ENCODE measurements at regions not wholly inside any gene's neighbourhood (a gene's known extent, or its start where the extent isn't known, plus 50 kb on each side); places are given as distances from the start of the nearest gene placed in this dataset.
"Not testable (repeated sequence)": the region's sequence is repeated elsewhere in the genome, so short reads cannot be mapped to it uniquely, and the experiment has no call there.

DNA sequence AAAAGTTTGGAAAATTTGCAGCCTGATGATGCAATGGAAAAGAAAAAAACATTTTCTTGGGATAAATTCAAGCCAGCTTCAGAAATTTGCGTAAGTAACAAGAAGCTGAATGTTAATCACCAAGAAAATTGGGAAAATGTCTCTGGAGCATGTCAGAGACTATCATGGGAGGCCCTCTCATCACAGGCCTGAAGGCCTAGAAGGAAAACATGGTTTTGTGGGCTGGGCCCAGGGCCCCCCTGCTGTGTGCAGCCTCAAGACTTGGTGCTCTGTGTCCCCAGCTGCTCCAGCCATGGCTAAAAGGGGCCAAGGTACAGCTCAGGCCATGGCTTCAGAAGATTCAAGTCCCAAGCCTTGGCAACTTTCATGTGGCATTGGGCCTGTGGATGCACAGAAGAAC, 1049.8 kb upstream of the GRIA3 start (continued):
- TF ChIP-seq, protein P1, sequence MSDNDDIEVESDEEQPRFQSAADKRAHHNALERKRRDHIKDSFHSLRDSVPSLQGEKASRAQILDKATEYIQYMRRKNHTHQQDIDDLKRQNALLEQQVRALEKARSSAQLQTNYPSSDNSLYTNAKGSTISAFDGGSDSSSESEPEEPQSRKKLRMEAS (IDR thresholded peaks at IDR 0.05) = no peak
- no peak for TF ChIP-seq JUN (IDR thresholded peaks at IDR 0.05)
- no peak for TF ChIP-seq EP300 (IDR thresholded peaks at IDR 0.05)
- TF ChIP-seq HEYL (CRISPR knock-in tag; IDR thresholded peaks at IDR 0.05) = no peak
- no peak for TF ChIP-seq HOXB5 (CRISPR knock-in tag; IDR thresholded peaks at IDR 0.05)
- no peak for TF ChIP-seq GATA3 (IDR thresholded peaks at IDR 0.05; ENCODE audit: borderline replicate concordance)

DNA sequence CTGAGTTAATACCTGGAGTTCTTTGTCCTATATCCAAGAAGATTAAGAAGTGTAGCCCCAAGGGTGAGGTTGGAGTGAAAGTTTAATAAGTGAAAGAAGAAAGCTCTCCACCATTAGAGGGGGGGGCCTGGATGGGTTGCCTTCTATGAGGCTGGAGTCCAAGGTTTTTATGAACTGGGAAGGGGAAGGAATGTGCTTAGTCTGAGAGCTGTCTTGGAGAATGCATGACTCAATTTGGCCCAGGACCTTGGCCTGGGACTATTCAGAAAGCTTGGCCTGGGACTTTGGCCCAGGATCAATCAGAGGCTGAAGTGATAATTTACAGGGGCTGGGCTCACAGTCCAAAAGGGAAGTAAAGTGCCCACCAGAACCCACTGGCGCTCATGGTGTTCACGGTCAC, 1049.0 kb upstream of the GRIA3 start:
- H3K4me3 ChIP-seq = no peak overlapping the region
- no peak overlapping the region for H3K27ac ChIP-seq
- H3K9me3 ChIP-seq = no peaks in the 10 kb centered on the region
- CTCF ChIA-PET = no interaction called here
- POLR2A ChIA-PET = no interaction called here
- no peak overlapping the region for H3K4me2 ChIP-seq
- DNase-seq (ENCODE audit: low read depth in 1 of 2, low spot score in 1 of 2) (no peak), FAIRE-seq (no peak), ATAC-seq (no peak)
- WGBS (ENCODE audit: missing lambda C conversion rate) = 5% methylated on average over 2 of the region's 2 CpGs
- TF ChIP-seq POLR2A (IDR thresholded peaks at IDR 0.05; ENCODE audit: low read length) (no peak), JUN (IDR thresholded peaks at IDR 0.05) (no peak), KDM1A (IDR thresholded peaks at IDR 0.05; ENCODE audit: low read depth) (no peak), ZSCAN20 (CRISPR knock-in tag; IDR thresholded peaks at IDR 0.05) (no peak), TP53 (CRISPR knock-in tag; IDR thresholded peaks at IDR 0.05) (no peak), HOXA7 (CRISPR knock-in tag; IDR thresholded peaks at IDR 0.05) (no peak), ZNF302 (CRISPR knock-in tag; IDR thresholded peaks at IDR 0.05) (no peak), CEBPB (IDR thresholded peaks at IDR 0.05) (no peak), FOXS1 (CRISPR knock-in tag; IDR thresholded peaks at IDR 0.05) (no peak), POLR2AphosphoS2 (conservative IDR thresholded peaks at IDR 0.05; ENCODE audit: low read length) (no peak), MAZ (IDR thresholded peaks at IDR 0.05; ENCODE audit: borderline replicate concordance, low read depth, low read length) (no peak), MAFK (IDR thresholded peaks at IDR 0.05; ENCODE audit: partially characterized antibody) (no peak), SREBF2 (IDR thresholded peaks at IDR 0.05) (no peak)
- TF ChIP-seq, protein P2, sequence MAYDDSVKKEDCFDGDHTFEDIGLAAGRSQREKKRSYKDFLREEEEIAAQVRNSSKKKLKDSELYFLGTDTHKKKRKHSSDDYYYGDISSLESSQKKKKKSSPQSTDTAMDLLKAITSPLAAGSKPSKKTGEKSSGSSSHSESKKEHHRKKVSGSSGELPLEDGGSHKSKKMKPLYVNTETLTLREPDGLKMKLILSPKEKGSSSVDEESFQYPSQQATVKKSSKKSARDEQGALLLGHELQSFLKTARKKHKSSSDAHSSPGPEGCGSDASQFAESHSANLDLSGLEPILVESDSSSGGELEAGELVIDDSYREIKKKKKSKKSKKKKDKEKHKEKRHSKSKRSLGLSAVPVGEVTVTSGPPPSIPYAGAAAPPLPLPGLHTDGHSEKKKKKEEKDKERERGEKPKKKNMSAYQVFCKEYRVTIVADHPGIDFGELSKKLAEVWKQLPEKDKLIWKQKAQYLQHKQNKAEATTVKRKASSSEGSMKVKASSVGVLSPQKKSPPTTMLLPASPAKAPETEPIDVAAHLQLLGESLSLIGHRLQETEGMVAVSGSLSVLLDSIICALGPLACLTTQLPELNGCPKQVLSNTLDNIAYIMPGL (CRISPR knock-in tag; IDR thresholded peaks at IDR 0.05; ENCODE audit: borderline replicate concordance) = no peak
- TF ChIP-seq, protein P3, sequence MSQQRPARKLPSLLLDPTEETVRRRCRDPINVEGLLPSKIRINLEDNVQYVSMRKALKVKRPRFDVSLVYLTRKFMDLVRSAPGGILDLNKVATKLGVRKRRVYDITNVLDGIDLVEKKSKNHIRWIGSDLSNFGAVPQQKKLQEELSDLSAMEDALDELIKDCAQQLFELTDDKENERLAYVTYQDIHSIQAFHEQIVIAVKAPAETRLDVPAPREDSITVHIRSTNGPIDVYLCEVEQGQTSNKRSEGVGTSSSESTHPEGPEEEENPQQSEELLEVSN (IDR thresholded peaks at IDR 0.05; ENCODE audit: borderline replicate concordance, low read depth) = no peak
- TF ChIP-seq, protein P4, sequence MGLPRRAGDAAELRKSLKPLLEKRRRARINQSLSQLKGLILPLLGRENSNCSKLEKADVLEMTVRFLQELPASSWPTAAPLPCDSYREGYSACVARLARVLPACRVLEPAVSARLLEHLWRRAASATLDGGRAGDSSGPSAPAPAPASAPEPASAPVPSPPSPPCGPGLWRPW (IDR thresholded peaks at IDR 0.05) = no peak
- TF ChIP-seq, protein P1 (IDR thresholded peaks at IDR 0.05) = no peak
- TF ChIP-seq, protein P5, sequence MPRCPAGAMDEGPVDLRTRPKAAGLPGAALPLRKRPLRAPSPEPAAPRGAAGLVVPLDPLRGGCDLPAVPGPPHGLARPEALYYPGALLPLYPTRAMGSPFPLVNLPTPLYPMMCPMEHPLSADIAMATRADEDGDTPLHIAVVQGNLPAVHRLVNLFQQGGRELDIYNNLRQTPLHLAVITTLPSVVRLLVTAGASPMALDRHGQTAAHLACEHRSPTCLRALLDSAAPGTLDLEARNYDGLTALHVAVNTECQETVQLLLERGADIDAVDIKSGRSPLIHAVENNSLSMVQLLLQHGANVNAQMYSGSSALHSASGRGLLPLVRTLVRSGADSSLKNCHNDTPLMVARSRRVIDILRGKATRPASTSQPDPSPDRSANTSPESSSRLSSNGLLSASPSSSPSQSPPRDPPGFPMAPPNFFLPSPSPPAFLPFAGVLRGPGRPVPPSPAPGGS (IDR thresholded peaks at IDR 0.05) = no peak
- TF ChIP-seq, protein P6, sequence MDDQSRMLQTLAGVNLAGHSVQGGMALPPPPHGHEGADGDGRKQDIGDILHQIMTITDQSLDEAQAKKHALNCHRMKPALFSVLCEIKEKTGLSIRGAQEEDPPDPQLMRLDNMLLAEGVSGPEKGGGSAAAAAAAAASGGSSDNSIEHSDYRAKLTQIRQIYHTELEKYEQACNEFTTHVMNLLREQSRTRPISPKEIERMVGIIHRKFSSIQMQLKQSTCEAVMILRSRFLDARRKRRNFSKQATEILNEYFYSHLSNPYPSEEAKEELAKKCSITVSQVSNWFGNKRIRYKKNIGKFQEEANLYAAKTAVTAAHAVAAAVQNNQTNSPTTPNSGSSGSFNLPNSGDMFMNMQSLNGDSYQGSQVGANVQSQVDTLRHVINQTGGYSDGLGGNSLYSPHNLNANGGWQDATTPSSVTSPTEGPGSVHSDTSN (IDR thresholded peaks at IDR 0.05) = no peak
- TF ChIP-seq, protein P7, sequence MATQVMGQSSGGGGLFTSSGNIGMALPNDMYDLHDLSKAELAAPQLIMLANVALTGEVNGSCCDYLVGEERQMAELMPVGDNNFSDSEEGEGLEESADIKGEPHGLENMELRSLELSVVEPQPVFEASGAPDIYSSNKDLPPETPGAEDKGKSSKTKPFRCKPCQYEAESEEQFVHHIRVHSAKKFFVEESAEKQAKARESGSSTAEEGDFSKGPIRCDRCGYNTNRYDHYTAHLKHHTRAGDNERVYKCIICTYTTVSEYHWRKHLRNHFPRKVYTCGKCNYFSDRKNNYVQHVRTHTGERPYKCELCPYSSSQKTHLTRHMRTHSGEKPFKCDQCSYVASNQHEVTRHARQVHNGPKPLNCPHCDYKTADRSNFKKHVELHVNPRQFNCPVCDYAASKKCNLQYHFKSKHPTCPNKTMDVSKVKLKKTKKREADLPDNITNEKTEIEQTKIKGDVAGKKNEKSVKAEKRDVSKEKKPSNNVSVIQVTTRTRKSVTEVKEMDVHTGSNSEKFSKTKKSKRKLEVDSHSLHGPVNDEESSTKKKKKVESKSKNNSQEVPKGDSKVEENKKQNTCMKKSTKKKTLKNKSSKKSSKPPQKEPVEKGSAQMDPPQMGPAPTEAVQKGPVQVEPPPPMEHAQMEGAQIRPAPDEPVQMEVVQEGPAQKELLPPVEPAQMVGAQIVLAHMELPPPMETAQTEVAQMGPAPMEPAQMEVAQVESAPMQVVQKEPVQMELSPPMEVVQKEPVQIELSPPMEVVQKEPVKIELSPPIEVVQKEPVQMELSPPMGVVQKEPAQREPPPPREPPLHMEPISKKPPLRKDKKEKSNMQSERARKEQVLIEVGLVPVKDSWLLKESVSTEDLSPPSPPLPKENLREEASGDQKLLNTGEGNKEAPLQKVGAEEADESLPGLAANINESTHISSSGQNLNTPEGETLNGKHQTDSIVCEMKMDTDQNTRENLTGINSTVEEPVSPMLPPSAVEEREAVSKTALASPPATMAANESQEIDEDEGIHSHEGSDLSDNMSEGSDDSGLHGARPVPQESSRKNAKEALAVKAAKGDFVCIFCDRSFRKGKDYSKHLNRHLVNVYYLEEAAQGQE (IDR thresholded peaks at IDR 0.05) = no peak
- no peaks in the 10 kb centered on the region for H3K4me1 ChIP-seq

DNA sequence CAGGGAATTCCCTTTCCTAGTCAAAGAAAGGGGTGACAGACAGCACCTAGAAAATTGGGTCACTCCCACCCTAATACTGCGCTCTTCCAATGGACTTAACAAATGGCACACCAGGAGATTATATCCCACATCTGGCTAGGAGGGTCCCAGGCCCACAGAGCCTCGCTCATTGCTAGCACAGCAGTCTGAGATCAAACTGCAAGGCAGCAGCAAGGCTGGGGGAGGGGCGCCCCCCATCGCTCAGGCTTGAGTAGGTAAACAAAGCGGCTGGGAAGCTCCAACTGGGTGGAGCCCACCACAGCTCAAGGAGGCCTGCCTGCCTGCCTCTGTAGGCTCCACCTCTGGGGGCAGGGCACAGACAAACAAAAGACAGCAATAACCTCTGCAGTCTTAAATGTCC, 1043.9 kb upstream of the GRIA3 start:
- ATAC-seq; POLR2A ChIA-PET; H3K9me3 ChIP-seq; FAIRE-seq; H3K27ac ChIP-seq; H3K4me1 ChIP-seq; DNase-seq (ENCODE audit: low read depth in 1 of 2, low spot score in 1 of 2); H3K4me3 ChIP-seq; CTCF ChIA-PET; H3K4me2 ChIP-seq: not testable (repeated sequence)
- 19% methylated on average over 3 of the region's 5 CpGs for WGBS (ENCODE audit: missing lambda C conversion rate)
